Mesothelial cell of epicardium (in vitro differentiated cells): ENCODE measurements at regions not wholly inside any gene's neighbourhood (a gene's known extent, or its start where the extent isn't known, plus 50 kb on each side); places are given as distances from the start of the nearest gene placed in this dataset.

Experiments
- DNase-seq, 2 experiments: peaks; one replicate each; pipeline ENCODE4 v3.0.0; 2021; ENCODE audit warnings: low spot score in 2 of 2; ENCODE audit not compliant: unreplicated experiment in 2 of 2
- H3K27ac Mint-ChIP-seq: 2 replicates; pipeline ENCODE4 v1.8.0; 2021; ENCODE audit warnings: mixed read lengths
- H3K27me3 Mint-ChIP-seq: 2 replicates; pipeline ENCODE4 v1.8.0; 2021; ENCODE audit warnings: low read depth, mixed read lengths
- H3K36me3 Mint-ChIP-seq: 2 replicates; pipeline ENCODE4 v1.8.0; 2021; ENCODE audit warnings: mixed read lengths
- H3K4me1 Mint-ChIP-seq: 2 replicates; pipeline ENCODE4 v1.8.0; 2021; ENCODE audit warnings: mixed read lengths
- H3K4me3 Mint-ChIP-seq: 2 replicates; pipeline ENCODE4 v1.8.0; 2021; ENCODE audit warnings: mild to moderate bottlenecking, moderate library complexity, mixed read lengths
- H3K9me3 Mint-ChIP-seq: 2 replicates; pipeline ENCODE4 v1.8.0; 2021; ENCODE audit warnings: mixed read lengths
- CTCF ChIP-seq: fragments of 200-600 bp; sonication (generic); IDR thresholded peaks from one replicate; pipeline ENCODE4 v1.5.0; 2021; ENCODE audit warnings: antibody characterized with exemption; ENCODE audit not compliant: unreplicated experiment

GRCh38 chr2:12941203-12941602 lies 224.5 kb downstream of the TRIB2 start:
- Mint-ChIP-seq H3K27me3 (no peaks in the 10 kb centered on the region), H3K4me1 (no peaks in the 10 kb centered on the region), H3K27ac (no peak overlapping the region), H3K4me3 (no peak overlapping the region), H3K36me3 (no peaks in the 10 kb centered on the region), H3K9me3 (no peaks in the 10 kb centered on the region)
- TF ChIP-seq CTCF, result no peak
- DNase-seq, result no peak

GRCh38 chr2:12948231-12948960 lies 231.7 kb downstream of the TRIB2 start:
- Mint-ChIP-seq H3K27me3 (peaks cover 3% of the 10 kb centered on the region), H3K36me3 (no peaks in the 10 kb centered on the region), H3K27ac (no peak overlapping the region), H3K9me3 (no peaks in the 10 kb centered on the region), H3K4me3 (no peak overlapping the region), H3K4me1 (peaks cover 40% of the 10 kb centered on the region)
- DNase-seq, result no peak
- TF ChIP-seq CTCF, result no peak

- no peak for DNase-seq
- Mint-ChIP-seq H3K36me3 (no peaks in the 10 kb centered on the region), H3K27ac (no peak overlapping the region), H3K9me3 (no peaks in the 10 kb centered on the region), H3K4me3 (no peak overlapping the region), H3K4me1 (peaks cover 40% of the 10 kb centered on the region), H3K27me3 (peaks cover 3% of the 10 kb centered on the region)
- no peak for TF ChIP-seq CTCF
These were observed 232.2 kb downstream of the TRIB2 start for GRCh38 chr2:12948961-12949353.

- Mint-ChIP-seq H3K36me3 (no peaks in the 10 kb centered on the region), H3K4me3 (no peak overlapping the region)
These were observed 232.7 kb downstream of the TRIB2 start for GRCh38 chr2:12949406-12949805.

GRCh38 chr2:12950174-12950573 lies 233.4 kb downstream of the TRIB2 start:
- Mint-ChIP-seq H3K27ac (no peak overlapping the region), H3K4me3 (no peak overlapping the region), H3K9me3 (no peaks in the 10 kb centered on the region), H3K27me3 (peaks cover 3% of the 10 kb centered on the region), H3K4me1 (peaks cover 40% of the 10 kb centered on the region), H3K36me3 (no peaks in the 10 kb centered on the region)
- no peak for TF ChIP-seq CTCF
- DNase-seq, result no peak

More at GRCh38 chr2:12949406-12949805, 232.7 kb downstream of the TRIB2 start:
- peaks cover 3% of the 10 kb centered on the region for H3K27me3 Mint-ChIP-seq
- no peaks in the 10 kb centered on the region for H3K9me3 Mint-ChIP-seq
- no peak for TF ChIP-seq CTCF
- H3K27ac Mint-ChIP-seq, result no peak overlapping the region
- H3K4me1 Mint-ChIP-seq, result peaks cover 40% of the 10 kb centered on the region
- no peak for DNase-seq
